Right lung (tissue), 2 donors: ENCODE measurements at regions not wholly inside any gene's neighbourhood (a gene's known extent, or its start where the extent isn't known, plus 50 kb on each side); places are given as distances from the start of the nearest gene placed in this dataset.

Experiments used
- DNase-seq, 2 donors: peaks; one replicate each; pipeline ENCODE4 v3.0.0-alpha.2; 2013

GRCh38 chr5:57839437-57840079, 356.9 kb upstream of the ACTBL2 start:
- DNase-seq, result no peak

- DNase-seq, result no peak
Measured at GRCh38 chr5:57839025-57839424, 356.4 kb upstream of the ACTBL2 start.

- DNase-seq, result no peak
Measured at GRCh38 chr5:57836921-57837320, 354.3 kb upstream of the ACTBL2 start.

- no peak for DNase-seq
Measured at GRCh38 chr5:57836331-57836730, 353.7 kb upstream of the ACTBL2 start.

- DNase-seq, result no peak
Measured at GRCh38 chr5:57834829-57835608, 352.4 kb upstream of the ACTBL2 start.

- no peak for DNase-seq
Measured at GRCh38 chr5:57833489-57833888, 350.9 kb upstream of the ACTBL2 start.

- no peak for DNase-seq
Measured at GRCh38 chr5:57832875-57833274, 350.3 kb upstream of the ACTBL2 start.

GRCh38 chr5:57831932-57832331, 349.3 kb upstream of the ACTBL2 start:
- DNase-seq, result no peak

- DNase-seq, result no peak
Measured at GRCh38 chr5:57831090-57831489, 348.5 kb upstream of the ACTBL2 start.

GRCh38 chr5:57828221-57828620, 345.6 kb upstream of the ACTBL2 start:
- DNase-seq, result no peak

GRCh38 chr5:57825031-57825686, 342.5 kb upstream of the ACTBL2 start:
- DNase-seq, result no peak

GRCh38 chr5:57824623-57825022, 342.0 kb upstream of the ACTBL2 start:
- no peak for DNase-seq

- no peak for DNase-seq
Measured at GRCh38 chr5:57824047-57824446, 341.4 kb upstream of the ACTBL2 start.

GRCh38 chr5:57822651-57823050, 340.0 kb upstream of the ACTBL2 start:
- no peak for DNase-seq

- no peak for DNase-seq
Measured at GRCh38 chr5:57818397-57818796, 335.8 kb upstream of the ACTBL2 start.

GRCh38 chr5:57817924-57818323, 335.3 kb upstream of the ACTBL2 start:
- no peak for DNase-seq

GRCh38 chr5:57817001-57817453, 334.4 kb upstream of the ACTBL2 start:
- no peak for DNase-seq

- DNase-seq, result no peak
Measured at GRCh38 chr5:57816108-57816507, 333.5 kb upstream of the ACTBL2 start.

- no peak for DNase-seq
Measured at GRCh38 chr5:57805732-57806131, 323.1 kb upstream of the ACTBL2 start.

- no peak for DNase-seq
Measured at GRCh38 chr5:57805170-57805569, 322.6 kb upstream of the ACTBL2 start.

- no peak for DNase-seq
Measured at GRCh38 chr5:57804505-57804904, 321.9 kb upstream of the ACTBL2 start.

- DNase-seq, result no peak
Measured at GRCh38 chr5:57804007-57804444, 321.4 kb upstream of the ACTBL2 start.

- no peak for DNase-seq
Measured at GRCh38 chr5:57802131-57802530, 319.5 kb upstream of the ACTBL2 start.
